ENCODE measurements at regions not wholly inside any gene's neighbourhood (a gene's known extent, or its start where the extent isn't known, plus 50 kb on each side); places are given as distances from the start of the nearest gene placed in this dataset.
"Not testable (repeated sequence)": the region's sequence is repeated elsewhere in the genome, so short reads cannot be mapped to it uniquely, and the experiment has no call there.

GRCh38 chr2:198604599-198604998, 800.2 kb downstream of the PLCL1 start:
- no peak overlapping the region for H3K4me3 ChIP-seq (ENCODE audit: low read length in 2 of 2)
- H3K27me3 ChIP-seq (ENCODE audit: control insufficient read depth in 1 of 2, insufficient read depth in 2 of 2, low read length in 2 of 2): no peaks in the 10 kb centered on the region

GRCh38 chr2:198602986-198603385, 798.6 kb downstream of the PLCL1 start:
- H3K36me3 ChIP-seq (ENCODE audit: control insufficient read depth in 2 of 2, insufficient read depth in 2 of 2, low read length in 2 of 2); H3K4me1 ChIP-seq (ENCODE audit: control insufficient read depth, insufficient read depth, low read length); H3K27ac ChIP-seq (ENCODE audit: low read length); H3K9me3 ChIP-seq (ENCODE audit: control insufficient read depth in 2 of 2, low read length in 2 of 2); H3K9ac ChIP-seq (ENCODE audit: low read length in 2 of 2); H3K27me3 ChIP-seq (ENCODE audit: control insufficient read depth in 1 of 2, insufficient read depth in 2 of 2, low read length in 2 of 2); H3K4me3 ChIP-seq (ENCODE audit: low read length in 2 of 2): not testable (repeated sequence)

More at GRCh38 chr2:198604599-198604998, 800.2 kb downstream of the PLCL1 start:
- no peaks in the 10 kb centered on the region for H3K9me3 ChIP-seq (ENCODE audit: control insufficient read depth in 2 of 2, low read length in 2 of 2)
- no peak overlapping the region for H3K9ac ChIP-seq (ENCODE audit: low read length in 2 of 2)
- H3K4me1 ChIP-seq (ENCODE audit: control insufficient read depth, insufficient read depth, low read length): no peaks in the 10 kb centered on the region
- H3K27ac ChIP-seq (ENCODE audit: low read length): no peak overlapping the region
- H3K36me3 ChIP-seq (ENCODE audit: control insufficient read depth in 2 of 2, insufficient read depth in 2 of 2, low read length in 2 of 2): no peaks in the 10 kb centered on the region

GRCh38 chr2:198597648-198598047, 793.3 kb downstream of the PLCL1 start:
- Histone ChIP-seq H3K4me3 (ENCODE audit: low read length in 2 of 2) (no peak overlapping the region), H3K4me1 (ENCODE audit: control insufficient read depth, insufficient read depth, low read length) (no peaks in the 10 kb centered on the region), H3K27ac (ENCODE audit: low read length) (no peak overlapping the region), H3K9me3 (ENCODE audit: control insufficient read depth in 2 of 2, low read length in 2 of 2) (no peaks in the 10 kb centered on the region), H3K9ac (ENCODE audit: low read length in 2 of 2) (no peak overlapping the region), H3K36me3 (ENCODE audit: control insufficient read depth in 2 of 2, insufficient read depth in 2 of 2, low read length in 2 of 2) (no peaks in the 10 kb centered on the region), H3K27me3 (ENCODE audit: control insufficient read depth in 1 of 2, insufficient read depth in 2 of 2, low read length in 2 of 2) (no peaks in the 10 kb centered on the region)

GRCh38 chr2:198596985-198597384, 792.6 kb downstream of the PLCL1 start:
- Histone ChIP-seq H3K36me3 (ENCODE audit: control insufficient read depth in 2 of 2, insufficient read depth in 2 of 2, low read length in 2 of 2) (no peaks in the 10 kb centered on the region), H3K4me3 (ENCODE audit: low read length in 2 of 2) (no peak overlapping the region), H3K4me1 (ENCODE audit: control insufficient read depth, insufficient read depth, low read length) (no peaks in the 10 kb centered on the region), H3K9me3 (ENCODE audit: control insufficient read depth in 2 of 2, low read length in 2 of 2) (no peaks in the 10 kb centered on the region), H3K9ac (ENCODE audit: low read length in 2 of 2) (no peak overlapping the region), H3K27me3 (ENCODE audit: control insufficient read depth in 1 of 2, insufficient read depth in 2 of 2, low read length in 2 of 2) (no peaks in the 10 kb centered on the region), H3K27ac (ENCODE audit: low read length) (no peak overlapping the region)

GRCh38 chr2:198595721-198596120, 791.3 kb downstream of the PLCL1 start:
- no peaks in the 10 kb centered on the region for H3K27me3 ChIP-seq (ENCODE audit: control insufficient read depth in 1 of 2, insufficient read depth in 2 of 2, low read length in 2 of 2)

GRCh38 chr2:198591586-198591985, 787.2 kb downstream of the PLCL1 start:
- Histone ChIP-seq H3K4me1 (ENCODE audit: control insufficient read depth, insufficient read depth, low read length) (no peaks in the 10 kb centered on the region), H3K9me3 (ENCODE audit: control insufficient read depth in 2 of 2, low read length in 2 of 2) (no peaks in the 10 kb centered on the region), H3K9ac (ENCODE audit: low read length in 2 of 2) (no peak overlapping the region), H3K27me3 (ENCODE audit: control insufficient read depth in 1 of 2, insufficient read depth in 2 of 2, low read length in 2 of 2) (no peaks in the 10 kb centered on the region), H3K36me3 (ENCODE audit: control insufficient read depth in 2 of 2, insufficient read depth in 2 of 2, low read length in 2 of 2) (no peaks in the 10 kb centered on the region), H3K27ac (ENCODE audit: low read length) (no peak overlapping the region), H3K4me3 (ENCODE audit: low read length in 2 of 2) (no peak overlapping the region)

More at GRCh38 chr2:198595721-198596120, 791.3 kb downstream of the PLCL1 start:
- Histone ChIP-seq H3K4me1 (ENCODE audit: control insufficient read depth, insufficient read depth, low read length) (no peaks in the 10 kb centered on the region), H3K4me3 (ENCODE audit: low read length in 2 of 2) (no peak overlapping the region), H3K9ac (ENCODE audit: low read length in 2 of 2) (no peak overlapping the region), H3K36me3 (ENCODE audit: control insufficient read depth in 2 of 2, insufficient read depth in 2 of 2, low read length in 2 of 2) (no peaks in the 10 kb centered on the region), H3K27ac (ENCODE audit: low read length) (no peak overlapping the region), H3K9me3 (ENCODE audit: control insufficient read depth in 2 of 2, low read length in 2 of 2) (no peaks in the 10 kb centered on the region)

DNA sequence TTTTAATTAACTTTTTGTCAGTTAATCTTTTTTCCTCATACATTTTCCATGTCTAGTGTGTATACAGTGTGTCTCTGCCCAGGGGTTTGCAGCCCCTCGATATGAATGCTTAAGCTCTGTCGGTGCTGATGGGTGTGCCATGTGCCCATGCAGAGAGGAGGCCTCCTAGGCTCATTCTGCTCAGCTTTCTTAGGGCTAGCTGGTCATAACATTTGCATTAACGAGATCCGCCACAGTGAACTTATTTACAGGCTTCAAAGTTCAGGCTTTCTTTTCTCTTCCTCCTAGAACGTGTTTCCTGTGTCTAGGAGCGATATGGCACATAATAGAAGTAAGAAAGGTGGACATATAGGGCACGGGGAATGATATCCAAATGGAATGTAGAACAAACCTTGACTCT, 783.3 kb downstream of the PLCL1 start:
- Histone ChIP-seq H3K27ac (ENCODE audit: low read length) (no peak overlapping the region), H3K36me3 (ENCODE audit: control insufficient read depth in 2 of 2, insufficient read depth in 2 of 2, low read length in 2 of 2) (no peaks in the 10 kb centered on the region), H3K27me3 (ENCODE audit: control insufficient read depth in 1 of 2, insufficient read depth in 2 of 2, low read length in 2 of 2) (no peaks in the 10 kb centered on the region), H3K9me3 (ENCODE audit: control insufficient read depth in 2 of 2, low read length in 2 of 2) (no peaks in the 10 kb centered on the region), H3K9ac (ENCODE audit: low read length in 2 of 2) (no peak overlapping the region), H3K4me1 (ENCODE audit: control insufficient read depth, insufficient read depth, low read length) (no peaks in the 10 kb centered on the region), H3K4me3 (ENCODE audit: low read length in 2 of 2) (no peak overlapping the region)

GRCh38 chr2:198587240-198587639, 782.8 kb downstream of the PLCL1 start:
- Histone ChIP-seq H3K27ac (ENCODE audit: low read length) (no peak overlapping the region), H3K4me1 (ENCODE audit: control insufficient read depth, insufficient read depth, low read length) (no peaks in the 10 kb centered on the region), H3K36me3 (ENCODE audit: control insufficient read depth in 2 of 2, insufficient read depth in 2 of 2, low read length in 2 of 2) (no peaks in the 10 kb centered on the region), H3K4me3 (ENCODE audit: low read length in 2 of 2) (no peak overlapping the region), H3K9me3 (ENCODE audit: control insufficient read depth in 2 of 2, low read length in 2 of 2) (no peaks in the 10 kb centered on the region), H3K9ac (ENCODE audit: low read length in 2 of 2) (no peak overlapping the region), H3K27me3 (ENCODE audit: control insufficient read depth in 1 of 2, insufficient read depth in 2 of 2, low read length in 2 of 2) (no peaks in the 10 kb centered on the region)

DNA sequence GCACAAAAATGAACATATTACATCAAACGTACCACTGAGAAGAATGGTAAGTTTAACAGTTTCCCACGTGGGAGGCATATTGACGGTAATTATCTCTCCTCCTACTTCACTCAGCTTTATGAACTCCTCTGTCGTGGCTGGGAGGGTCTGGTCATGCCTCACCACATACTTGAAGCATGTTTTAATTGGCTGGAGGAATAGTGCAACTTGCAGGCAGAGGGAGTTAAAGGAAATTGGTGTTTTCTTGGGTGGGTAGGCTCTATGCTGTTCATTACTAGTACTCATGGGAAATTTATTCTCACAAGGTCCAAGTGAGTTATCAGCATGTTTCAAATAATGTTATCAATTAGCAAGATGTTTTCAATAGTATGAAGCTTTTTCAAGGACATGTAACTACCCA, 767.0 kb downstream of the PLCL1 start:
- no peak overlapping the region for H3K4me3 ChIP-seq (ENCODE audit: low read length in 2 of 2)
- H3K4me1 ChIP-seq (ENCODE audit: control insufficient read depth, insufficient read depth, low read length): no peaks in the 10 kb centered on the region
- H3K27ac ChIP-seq (ENCODE audit: low read length): no peak overlapping the region
- no peak overlapping the region for H3K9ac ChIP-seq (ENCODE audit: low read length in 2 of 2)
- H3K9me3 ChIP-seq (ENCODE audit: control insufficient read depth in 2 of 2, low read length in 2 of 2): no peaks in the 10 kb centered on the region
- no peaks in the 10 kb centered on the region for H3K27me3 ChIP-seq (ENCODE audit: control insufficient read depth in 1 of 2, insufficient read depth in 2 of 2, low read length in 2 of 2)
- no peaks in the 10 kb centered on the region for H3K36me3 ChIP-seq (ENCODE audit: control insufficient read depth in 2 of 2, insufficient read depth in 2 of 2, low read length in 2 of 2)

GRCh38 chr2:198558176-198558575, 753.8 kb downstream of the PLCL1 start:
- no peak overlapping the region for H3K27ac ChIP-seq (ENCODE audit: low read length)
- H3K9me3 ChIP-seq (ENCODE audit: control insufficient read depth in 2 of 2, low read length in 2 of 2): peaks cover 0 to 3% of the 10 kb centered on the region in 2 donors
- no peaks in the 10 kb centered on the region for H3K36me3 ChIP-seq (ENCODE audit: control insufficient read depth in 2 of 2, insufficient read depth in 2 of 2, low read length in 2 of 2)
- H3K9ac ChIP-seq (ENCODE audit: low read length in 2 of 2): no peak overlapping the region
- H3K4me3 ChIP-seq (ENCODE audit: low read length in 2 of 2): no peak overlapping the region
- no peaks in the 10 kb centered on the region for H3K4me1 ChIP-seq (ENCODE audit: control insufficient read depth, insufficient read depth, low read length)
- no peaks in the 10 kb centered on the region for H3K27me3 ChIP-seq (ENCODE audit: control insufficient read depth in 1 of 2, insufficient read depth in 2 of 2, low read length in 2 of 2)

DNA sequence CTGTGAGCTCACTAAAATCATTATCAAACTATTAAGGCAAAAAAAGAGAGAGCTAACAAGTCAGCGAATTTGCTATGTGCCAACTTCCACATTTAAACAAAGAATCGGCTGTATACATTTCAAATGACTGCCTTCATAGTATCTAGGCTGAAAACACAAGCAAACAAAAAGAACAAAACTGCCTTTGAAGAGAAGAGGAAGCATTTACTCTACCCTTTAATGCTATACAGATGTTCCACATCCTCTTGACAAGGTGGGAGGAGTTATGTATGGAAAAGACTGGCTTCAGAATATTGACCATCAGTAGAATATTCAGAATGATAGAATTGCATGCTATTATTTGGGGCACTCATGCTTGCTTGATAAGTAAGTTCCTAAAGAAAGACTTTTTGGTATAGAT, 741.7 kb downstream of the PLCL1 start:
- Histone ChIP-seq H3K36me3 (ENCODE audit: control insufficient read depth in 2 of 2, insufficient read depth in 2 of 2, low read length in 2 of 2) (no peaks in the 10 kb centered on the region), H3K9me3 (ENCODE audit: control insufficient read depth in 2 of 2, low read length in 2 of 2) (no peaks in the 10 kb centered on the region), H3K4me3 (ENCODE audit: low read length in 2 of 2) (no peak overlapping the region), H3K27ac (ENCODE audit: low read length) (no peak overlapping the region), H3K27me3 (ENCODE audit: control insufficient read depth in 1 of 2, insufficient read depth in 2 of 2, low read length in 2 of 2) (no peaks in the 10 kb centered on the region), H3K4me1 (ENCODE audit: control insufficient read depth, insufficient read depth, low read length) (no peaks in the 10 kb centered on the region), H3K9ac (ENCODE audit: low read length in 2 of 2) (no peak overlapping the region)

All from stomach smooth muscle (tissue), 2 donors.